Fibroblast of upper back skin (primary cell): ENCODE measurements at regions not wholly inside any gene's neighbourhood (a gene's known extent, or its start where the extent isn't known, plus 50 kb on each side); places are given as distances from the start of the nearest gene placed in this dataset.

ENCODE experiments used
- DNase-seq: peaks from one replicate; pipeline ENCODE4 v3.0.0-alpha.2; 2013

DNA sequence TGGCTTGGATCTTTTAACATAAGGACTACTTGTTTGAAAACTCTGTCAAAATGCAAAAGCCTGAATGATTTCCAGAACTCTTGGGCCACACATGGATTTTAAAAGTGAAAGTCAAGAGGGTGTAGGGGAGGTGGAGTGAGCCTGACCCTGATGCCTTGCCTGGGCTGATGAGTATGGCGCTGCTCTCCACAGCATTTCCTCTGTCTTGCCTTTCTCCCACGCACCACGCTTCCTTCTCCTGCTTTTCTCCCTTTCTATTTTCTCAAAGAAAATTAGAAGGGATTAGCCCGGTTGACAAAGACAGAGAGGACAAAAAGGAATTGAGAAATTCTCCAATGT, 207.0 kb upstream of the CCDC68 start:
- DNase-seq, result no peak

DNA sequence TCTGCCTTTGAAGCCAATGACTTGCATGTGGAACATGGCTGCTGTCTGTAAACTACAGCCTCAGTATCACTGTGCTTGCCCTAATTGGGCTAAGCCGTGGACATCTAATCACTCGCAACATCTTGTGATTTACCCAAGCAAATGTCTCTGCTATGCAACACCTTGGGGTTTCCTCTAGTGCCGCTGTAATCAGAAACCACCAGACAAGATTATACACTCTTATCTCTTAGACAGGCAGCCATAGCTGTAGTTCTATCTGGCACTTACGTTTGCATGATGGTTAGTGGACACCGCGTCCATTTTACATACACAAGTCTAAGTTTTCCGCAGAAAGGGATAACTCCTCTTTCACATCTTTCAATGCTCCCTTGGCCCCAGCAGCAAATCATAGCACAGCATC, 204.3 kb upstream of the CCDC68 start:
- no peak for DNase-seq

DNA sequence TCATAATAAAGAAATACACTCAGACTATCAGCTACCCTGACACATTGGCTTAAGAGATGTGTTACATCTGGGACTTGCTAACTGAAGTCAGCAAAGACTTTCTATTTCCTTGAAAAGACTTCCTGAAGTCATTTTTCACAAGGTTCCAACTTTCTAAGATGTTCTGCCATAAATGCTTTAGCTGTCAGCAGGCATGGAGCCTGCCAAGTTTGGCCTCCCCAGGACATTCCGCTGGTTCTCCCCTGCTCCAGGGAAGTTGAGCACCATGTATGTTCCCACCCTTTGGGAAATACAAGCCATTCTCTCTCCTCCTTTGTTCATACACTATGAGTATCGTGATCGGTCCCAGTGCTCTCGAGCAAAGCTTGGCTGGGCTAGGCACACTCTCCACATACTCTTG, 202.7 kb upstream of the CCDC68 start:
- peak; percentile 49 for DNase-seq

DNA sequence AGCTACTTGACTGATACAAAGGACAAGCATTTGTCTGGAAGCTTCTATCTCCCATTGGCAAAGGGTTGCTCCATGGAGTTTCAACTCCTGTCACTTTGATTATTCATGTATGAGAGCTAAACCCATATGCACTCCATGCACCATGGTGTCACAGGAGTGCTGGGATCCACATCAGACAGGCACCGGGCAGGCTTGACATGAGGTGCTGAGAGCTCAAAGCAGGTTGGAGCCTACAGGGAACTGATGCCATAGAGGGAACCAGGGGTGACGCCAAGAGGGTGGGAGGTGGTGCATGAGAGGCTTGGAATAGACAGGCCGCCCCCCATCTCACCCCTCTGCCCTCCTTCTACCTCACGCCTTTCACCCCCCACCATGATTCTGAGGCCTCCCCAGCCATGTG, 199.8 kb upstream of the CCDC68 start:
- DNase-seq, result no peak

DNA sequence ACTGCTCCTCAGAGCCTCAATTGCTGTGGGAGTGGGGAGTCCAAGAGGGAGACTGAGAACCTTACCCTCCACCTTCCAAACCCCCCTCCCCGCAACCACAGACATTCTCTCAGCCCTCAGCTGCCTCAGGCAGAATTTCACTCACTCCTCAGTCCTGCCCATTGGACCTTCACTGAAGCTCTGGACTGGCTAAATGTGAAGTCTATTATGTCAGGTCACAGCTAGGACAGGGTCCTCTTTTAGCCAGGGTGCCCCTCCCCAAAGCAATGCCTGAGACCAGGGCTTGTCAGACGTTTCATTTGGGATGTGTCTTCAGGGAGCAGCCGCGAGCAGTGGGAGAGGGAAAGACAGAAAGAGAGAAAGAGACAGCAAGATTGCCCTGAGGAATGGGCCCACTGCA, 199.3 kb upstream of the CCDC68 start:
- DNase-seq, result no peak

DNA sequence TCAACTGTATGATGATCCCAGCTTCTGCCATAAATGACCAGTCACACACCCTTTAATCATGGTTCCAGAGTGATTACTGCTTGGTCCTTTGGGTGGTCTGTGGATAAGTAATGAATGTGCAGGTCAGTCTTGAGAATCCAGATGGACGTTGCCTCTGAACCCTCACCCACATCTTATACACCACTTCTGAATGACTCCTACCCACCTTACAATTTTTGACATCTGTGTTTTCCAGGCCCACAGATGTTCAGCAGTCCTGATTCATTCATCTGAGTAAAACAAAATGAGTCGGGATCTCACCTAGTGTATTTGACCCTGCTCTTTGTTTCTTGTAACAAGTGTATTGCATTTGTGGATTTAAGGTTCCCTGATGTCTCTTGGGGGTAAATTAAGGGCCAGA, 194.1 kb upstream of the CCDC68 start:
- DNase-seq, result no peak

DNA sequence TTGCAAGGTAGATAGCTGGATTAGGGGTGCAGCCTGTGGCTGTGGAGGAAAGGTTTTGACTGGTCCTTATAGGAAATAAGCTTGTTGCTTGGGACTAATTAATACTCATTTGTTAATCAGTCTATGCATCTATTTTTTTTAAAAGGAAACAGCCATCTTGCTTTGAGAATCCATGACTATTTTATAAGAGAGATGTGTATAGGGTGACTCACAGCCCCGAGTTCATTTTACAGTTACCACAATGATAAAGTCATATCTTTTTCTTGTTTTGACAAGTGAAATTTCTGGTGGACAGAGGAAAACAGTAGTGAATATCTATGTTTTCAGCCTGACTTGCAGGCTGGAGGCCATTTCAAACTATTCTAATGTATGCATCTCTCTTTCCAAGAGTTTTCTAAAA, 193.5 kb upstream of the CCDC68 start:
- peak; percentile 61 for DNase-seq

DNA sequence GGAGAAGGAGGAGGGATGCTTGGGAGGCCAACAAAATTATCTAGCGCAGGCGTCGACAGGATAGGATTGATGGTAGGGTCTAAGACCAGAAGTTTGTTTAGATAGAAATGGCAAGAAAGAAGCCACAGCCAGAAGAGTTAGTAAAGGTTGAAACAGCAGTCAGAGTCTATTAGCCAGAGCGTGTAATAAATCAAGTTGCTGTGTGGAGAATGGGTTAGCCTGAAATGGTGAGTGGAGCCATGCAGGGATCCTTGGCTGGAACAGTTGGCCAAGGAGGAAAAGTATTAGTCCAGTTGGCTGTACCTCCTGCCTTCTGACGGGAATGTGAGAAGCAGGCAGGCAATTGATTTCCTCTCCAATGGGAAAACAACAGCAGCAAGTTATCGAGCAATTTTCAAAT, 190.7 kb upstream of the CCDC68 start:
- DNase-seq, result peak; percentile 69

DNA sequence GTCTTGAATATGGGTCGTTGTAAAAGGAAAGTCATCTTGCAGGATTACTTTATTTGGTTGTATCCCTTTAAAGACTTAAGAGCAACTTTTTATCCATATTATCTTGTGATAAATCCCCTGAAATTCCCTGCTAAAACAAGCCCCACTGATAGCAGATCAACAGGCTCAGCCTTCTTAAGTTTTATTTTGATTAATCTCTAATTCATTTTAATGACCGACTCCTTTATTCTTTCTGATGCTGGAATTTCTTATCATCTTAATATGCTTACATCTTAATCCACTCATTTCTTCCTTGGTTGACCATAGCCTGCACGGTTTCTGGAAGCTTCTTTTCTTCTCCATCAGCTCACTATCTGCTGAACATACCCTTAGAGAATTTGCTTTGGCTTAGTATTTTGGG, 188.5 kb upstream of the CCDC68 start:
- DNase-seq, result no peak

DNA sequence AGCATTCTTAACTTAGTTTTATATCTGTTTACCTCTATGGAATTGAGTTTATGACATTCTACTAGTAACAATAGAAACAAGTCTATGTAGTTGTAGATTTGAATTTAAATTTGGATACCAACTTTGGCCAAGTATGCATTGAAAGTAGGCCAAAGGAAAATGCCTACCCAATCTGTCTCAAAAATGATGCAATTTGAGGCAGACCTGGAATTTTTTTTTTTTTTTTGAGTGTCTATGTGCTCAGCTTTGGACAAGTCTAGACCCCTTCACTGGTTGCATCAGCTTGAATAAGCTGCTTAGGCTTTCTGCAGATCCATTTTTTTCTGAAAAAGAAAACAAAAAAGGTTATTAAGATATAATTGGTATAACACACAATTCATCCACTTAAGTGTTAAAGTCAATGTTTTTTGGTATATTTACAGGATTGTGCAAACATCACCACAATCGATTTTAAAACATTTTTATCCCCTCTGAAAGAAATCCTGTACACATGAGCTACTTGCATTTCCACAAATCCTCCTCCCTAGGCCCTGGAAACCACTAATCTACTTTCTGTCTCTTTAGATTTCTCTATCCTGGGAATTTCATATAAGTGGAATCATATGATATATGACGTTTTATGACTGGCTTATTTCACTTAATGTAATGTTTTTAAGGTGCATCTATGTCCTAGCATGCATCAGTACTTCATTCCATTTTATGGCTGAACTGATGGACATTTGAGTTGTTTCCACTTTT, 185.1 kb upstream of the CCDC68 start:
- no peak for DNase-seq

DNA sequence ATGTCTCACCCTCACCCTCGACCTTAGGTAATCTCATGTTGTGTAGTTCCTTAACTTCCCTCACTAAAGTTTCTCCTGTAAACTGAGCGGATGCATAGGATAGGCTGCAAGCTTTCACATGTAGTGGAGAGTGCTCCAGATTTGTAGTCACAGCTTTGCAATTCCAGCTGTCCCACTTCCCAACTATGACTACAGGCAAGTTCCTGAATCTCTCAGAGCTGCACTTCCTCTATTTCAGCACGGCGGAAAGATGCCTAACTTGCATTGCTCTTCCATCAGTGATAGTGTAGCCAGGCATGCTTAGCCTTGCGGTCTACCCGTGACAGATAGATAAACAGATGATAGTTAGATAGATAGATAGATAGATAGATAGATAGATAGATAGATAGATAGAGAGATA, 183.1 kb upstream of the CCDC68 start:
- DNase-seq, result no peak

DNA sequence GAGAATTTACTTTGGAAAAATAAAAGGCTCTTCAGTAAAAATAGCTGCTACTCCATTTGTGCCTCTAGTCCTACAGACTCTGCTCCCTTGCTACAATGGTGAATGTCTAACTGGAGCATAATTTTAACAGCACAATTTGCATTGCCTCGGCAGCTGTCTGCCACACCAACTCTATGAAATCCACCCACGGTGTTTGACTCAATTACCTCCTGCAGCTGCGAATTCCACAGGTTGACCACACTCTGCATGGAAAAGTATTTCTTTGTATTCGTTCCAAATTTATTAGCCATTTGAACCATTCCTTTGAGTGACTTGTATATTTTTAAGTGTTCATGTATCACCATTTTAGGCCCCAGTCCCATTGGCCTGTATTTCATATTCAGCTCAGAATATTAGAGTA, 182.1 kb upstream of the CCDC68 start:
- peak; percentile 87 for DNase-seq

DNA sequence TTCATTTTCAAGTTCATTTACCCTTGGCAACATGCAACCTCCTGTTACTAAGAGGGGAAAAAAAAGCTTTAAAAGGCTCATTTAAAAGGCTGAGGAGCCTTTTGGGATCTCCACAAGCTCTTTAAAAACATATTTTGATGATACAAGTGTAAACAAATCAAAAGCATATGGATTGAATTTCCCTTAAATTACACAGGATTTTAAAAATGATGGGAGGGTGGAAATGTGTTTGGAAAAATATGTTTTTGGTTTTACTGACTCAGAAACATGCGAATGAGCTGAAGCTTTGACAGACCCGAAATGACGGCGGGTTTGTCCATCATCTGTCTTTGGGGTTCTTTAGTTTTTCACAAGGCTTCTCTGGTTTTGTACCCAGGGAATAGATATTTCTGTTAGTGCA, 180.6 kb upstream of the CCDC68 start:
- DNase-seq, result peak; percentile 34

DNA sequence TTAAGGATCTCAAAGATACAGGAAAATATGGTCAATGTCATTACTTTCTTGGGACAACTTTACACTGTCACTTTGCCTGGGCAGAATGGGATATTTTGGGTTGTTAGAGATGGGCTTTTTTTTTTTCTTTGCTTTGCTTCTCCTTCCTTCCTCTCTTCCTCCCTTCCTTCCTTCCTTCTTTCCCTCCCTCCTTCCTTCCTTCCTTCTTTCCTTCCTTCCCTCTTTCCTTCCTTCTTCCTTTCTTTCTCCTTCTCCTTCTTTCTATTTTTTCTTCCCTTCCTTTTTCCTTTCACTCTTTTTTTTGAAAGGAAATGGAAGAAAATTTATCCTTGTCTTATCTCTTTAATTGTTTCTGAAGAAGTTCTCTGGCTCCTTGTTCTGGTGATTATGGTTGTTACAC, 180.0 kb upstream of the CCDC68 start:
- no peak for DNase-seq

DNA sequence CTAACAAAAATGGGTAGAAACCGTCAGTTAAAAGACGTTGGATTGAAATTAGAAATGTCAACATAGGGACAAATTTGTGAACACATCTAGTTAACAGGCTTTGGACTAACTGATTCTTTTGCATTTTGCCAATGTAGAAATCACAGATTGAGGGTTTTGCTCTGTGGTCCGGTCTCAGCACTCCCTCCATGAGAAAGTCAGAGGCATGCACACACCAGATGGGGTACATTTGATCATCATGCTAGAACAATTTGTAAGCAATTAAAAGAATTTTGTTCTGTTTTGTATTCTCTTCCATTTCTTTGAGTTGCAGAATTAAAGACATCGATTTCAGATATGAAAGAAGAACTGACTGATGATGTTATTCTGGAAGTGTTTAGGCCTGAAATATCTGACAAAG, 179.1 kb upstream of the CCDC68 start:
- DNase-seq, result no peak

DNA sequence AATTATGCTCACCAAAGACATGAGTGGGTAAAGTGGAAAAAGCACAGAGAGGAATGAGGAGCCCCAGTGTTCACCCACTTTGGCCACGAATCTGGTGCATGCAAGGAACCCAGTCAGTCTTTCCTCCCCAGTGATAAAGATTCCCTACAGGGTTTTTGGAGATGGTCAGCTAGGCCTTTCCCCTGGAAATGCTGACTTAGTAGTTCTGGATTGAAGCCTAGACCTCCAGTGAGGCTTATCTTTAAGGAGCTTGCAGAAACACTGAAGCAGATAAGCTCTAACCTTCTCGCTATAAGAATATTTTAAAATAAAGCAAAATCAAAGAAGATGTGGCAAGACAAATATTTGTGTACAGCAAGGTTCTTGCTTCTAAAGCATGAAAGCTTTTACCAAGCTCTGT, 178.3 kb upstream of the CCDC68 start:
- DNase-seq, result no peak

DNA sequence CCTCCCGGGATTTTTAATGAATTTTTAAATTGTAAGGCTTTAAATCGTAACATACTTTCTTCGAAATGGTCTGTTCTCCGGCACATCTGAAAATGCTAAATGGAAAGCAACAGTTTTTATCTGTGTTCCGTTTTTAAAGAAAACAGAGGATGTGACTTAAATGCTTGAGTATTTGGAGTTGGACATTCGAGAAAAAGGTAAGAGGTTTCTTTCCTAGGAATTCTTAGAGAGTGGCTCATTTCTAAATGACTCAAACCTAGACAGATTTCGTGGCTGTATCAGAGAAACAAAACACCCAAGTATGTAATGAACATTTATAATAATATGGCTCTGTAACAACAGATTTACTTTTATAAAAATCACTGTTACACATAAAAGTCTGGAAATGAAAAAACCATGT, 177.6 kb upstream of the CCDC68 start:
- peak; percentile 68 for DNase-seq

DNA sequence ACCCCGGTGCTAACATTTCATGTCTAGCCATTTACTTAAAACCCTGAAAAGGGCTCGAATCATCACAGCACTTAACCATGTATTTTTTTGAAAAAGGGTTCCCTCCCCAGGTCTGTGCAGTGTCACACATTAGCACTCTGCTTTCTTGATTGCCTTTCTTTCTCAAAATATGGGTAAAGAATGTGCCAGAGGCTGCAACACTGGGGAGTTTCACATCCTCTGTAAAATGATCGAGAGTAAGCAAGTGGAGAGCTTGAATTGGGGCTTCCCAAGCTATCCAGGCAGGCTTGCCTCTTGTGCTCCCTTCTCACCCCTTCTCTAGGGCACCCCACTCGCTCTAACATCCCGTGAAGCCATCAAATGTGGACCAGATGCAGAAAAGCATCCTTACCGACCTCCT, 177.0 kb upstream of the CCDC68 start:
- DNase-seq, result no peak

DNA sequence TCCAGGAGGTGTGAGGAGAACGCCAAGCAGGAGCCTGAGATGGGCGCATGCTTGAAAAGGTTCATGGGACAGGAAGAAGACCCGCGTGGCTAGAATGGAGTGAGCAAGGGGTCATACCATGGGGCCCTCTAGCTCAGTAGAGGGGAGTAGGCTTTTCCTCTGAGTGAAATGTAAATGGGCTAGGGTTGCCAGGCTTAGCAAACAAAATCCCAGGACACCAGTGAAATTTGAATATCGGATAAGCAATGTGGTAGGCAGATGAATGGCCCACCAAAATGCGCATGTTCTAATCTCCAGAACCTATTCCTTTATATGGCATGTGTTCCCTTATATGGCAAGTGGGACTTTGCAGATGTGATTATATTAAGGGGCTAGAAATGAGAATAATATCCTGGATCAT, 174.1 kb upstream of the CCDC68 start:
- no peak for DNase-seq

DNA sequence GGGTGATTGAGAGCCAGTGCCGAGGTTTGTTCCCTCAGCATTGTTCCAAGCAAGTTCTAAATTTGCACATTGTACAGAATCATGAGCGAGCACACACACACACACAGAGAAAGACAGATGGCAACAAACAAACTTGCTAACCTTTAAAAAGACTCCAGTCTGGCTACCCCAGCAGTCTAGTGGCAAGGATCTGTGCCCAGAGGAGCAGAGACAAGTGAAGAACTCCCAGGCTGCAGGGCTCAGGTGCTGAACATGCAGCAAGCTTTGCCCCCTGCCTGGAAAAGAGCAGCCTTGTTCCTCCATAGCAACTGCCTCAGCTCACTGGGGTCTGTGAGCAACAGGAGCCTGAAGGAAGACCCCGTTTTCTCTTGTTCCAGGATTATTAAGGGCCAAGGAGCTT, 169.2 kb upstream of the CCDC68 start:
- no peak for DNase-seq

DNA sequence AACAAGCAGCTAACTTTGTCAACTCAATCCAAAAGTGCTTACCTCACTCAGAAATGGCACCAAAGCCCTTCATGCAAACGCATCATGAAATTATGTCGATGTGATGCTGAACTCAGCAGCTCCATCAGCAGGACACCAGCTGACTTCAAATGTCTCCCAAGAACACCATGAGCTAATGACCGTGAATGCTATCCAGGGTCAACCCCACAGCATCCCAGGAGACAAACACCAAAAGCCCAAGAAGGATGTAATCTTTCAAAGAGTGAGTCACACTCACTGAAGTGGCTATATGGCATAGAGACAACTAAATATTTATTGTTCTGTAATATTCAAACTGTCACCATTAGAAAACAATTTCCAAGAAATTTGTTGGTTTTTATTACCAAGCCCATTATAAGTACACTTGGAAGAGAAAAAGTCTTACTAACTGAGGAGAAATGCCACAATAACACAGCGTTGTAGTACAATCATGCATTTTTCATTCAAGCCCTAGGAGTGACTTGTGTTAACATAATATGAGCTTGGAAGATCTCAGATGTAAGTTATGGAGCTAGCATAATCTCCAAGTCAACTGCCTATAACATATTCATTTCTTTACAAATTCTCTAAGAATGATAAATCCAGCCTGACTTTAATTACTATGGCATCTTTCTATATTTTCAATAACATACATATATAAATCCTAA, 165.0 kb upstream of the CCDC68 start:
- peak; percentile 51 for DNase-seq

DNA sequence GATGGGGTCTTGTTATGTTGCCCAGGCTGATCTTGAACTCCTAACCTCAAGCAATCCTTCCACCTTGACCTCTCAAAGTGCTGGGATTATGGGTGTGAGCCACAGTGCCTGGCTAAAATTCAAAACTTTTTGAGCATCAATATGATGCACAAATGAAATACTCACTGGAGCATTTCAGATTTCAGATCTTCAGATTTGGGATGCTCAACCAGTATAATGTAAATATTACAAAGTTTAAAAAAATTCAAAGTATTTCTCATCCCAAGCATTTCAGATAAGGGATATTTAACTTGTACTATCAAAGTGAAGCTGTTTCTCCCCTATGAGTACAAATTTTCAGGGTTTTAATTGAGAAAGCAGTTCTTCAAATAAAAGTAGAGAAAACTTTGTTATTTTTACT, 164.1 kb upstream of the CCDC68 start:
- DNase-seq, result peak; percentile 27

DNA sequence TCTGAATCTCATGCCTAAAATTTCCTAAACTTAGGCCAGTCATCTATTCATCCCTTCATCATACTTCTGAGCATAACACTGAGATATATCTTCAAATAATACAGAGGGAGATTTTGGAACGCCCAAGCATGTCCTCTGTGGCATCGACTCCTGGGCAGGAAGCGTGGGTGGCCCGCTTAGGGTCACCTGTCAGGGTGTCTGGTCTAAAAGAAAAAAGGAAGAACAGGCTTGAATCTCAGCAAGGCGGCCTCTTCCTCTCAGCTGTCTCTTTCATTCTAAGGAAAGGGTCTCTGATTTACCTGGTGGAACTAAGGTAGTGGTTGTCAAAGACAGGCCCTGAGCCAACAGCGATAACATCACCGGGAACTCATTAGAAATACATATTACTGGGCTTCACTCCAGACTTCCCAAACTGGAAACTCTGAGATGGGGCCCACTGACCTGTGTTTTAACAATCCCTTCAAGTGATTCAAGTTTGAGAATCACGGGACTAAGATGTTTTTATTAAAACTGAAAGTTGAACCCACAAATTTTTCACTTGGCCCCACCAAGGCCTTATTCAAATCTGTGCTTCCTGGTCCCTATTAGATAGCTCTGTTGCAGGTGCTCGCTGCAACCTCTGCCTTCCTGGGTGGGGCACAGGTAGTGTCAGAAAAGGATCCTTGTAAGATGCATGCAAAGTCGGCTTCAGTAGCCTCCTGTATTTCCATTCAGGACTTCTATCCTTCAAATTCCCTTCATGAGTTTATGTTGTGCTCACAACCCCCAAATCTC, 162.3 kb upstream of the CCDC68 start:
- no peak for DNase-seq

DNA sequence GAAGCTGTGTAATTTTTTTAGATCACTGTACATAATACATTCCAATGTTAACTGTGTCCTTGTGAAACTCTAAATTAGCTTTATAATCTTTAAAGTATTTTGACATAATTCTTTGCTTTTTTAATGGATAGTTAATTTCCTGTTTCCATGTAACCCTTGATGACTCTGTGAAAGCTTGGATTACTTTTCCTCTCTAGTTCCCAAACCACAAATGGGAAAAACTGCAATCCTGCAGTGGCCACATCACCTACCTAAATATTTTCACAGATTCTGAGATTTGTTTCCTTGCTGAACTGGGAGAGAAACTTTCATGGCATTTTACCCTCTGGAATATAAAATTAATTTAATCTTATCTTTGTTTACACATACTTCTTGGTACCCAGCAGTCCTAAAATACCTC, 161.6 kb upstream of the CCDC68 start:
- peak; percentile 53 for DNase-seq
